ENCODE measurements at regions not wholly inside any gene's neighbourhood (a gene's known extent, or its start where the extent isn't known, plus 50 kb on each side); places are given as distances from the start of the nearest gene placed in this dataset.

DNA sequence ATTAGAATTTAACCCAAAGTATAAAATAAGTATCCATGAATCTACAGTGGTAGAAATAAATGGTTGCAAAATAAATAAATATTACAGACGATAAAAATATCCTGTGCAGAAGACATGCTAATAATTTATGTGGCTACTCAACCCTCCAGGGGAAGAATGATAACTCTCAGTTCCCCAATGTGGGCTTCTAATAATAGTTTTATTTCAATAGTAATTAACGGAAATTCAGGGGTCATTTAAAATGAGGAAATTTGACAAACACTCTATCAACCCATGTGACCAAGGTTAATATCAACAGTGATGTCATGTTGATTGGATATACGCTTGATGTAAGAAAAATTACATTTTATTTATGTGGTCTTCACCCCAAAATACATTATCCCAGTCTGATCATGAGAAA is 1082.6 kb upstream of the LRRTM3 start:
- TF ChIP-seq CTCF (IDR thresholded peaks at IDR 0.05) (no peak), POLR2A (IDR thresholded peaks at IDR 0.05) (no peak)

Data from esophagus squamous epithelium (tissue), 4 donors.